Limb (tissue), 2 donors: ENCODE measurements at regions not wholly inside any gene's neighbourhood (a gene's known extent, or its start where the extent isn't known, plus 50 kb on each side); places are given as distances from the start of the nearest gene placed in this dataset.

Source experiments
- DNase-seq, 2 donors: peaks; one replicate each; pipeline ENCODE4 v3.0.0-alpha.2; 2016; ENCODE audit errors: extremely low spot score in 2 of 2

- no peak for DNase-seq
Observed at GRCh38 chr2:158049129-158049855, 52.4 kb upstream of the UPP2 start.

- DNase-seq = no peak
Observed at GRCh38 chr2:158048327-158048726, 53.3 kb upstream of the UPP2 start.

GRCh38 chr2:158047156-158047611, 54.5 kb upstream of the UPP2 start:
- DNase-seq = no peak

DNA sequence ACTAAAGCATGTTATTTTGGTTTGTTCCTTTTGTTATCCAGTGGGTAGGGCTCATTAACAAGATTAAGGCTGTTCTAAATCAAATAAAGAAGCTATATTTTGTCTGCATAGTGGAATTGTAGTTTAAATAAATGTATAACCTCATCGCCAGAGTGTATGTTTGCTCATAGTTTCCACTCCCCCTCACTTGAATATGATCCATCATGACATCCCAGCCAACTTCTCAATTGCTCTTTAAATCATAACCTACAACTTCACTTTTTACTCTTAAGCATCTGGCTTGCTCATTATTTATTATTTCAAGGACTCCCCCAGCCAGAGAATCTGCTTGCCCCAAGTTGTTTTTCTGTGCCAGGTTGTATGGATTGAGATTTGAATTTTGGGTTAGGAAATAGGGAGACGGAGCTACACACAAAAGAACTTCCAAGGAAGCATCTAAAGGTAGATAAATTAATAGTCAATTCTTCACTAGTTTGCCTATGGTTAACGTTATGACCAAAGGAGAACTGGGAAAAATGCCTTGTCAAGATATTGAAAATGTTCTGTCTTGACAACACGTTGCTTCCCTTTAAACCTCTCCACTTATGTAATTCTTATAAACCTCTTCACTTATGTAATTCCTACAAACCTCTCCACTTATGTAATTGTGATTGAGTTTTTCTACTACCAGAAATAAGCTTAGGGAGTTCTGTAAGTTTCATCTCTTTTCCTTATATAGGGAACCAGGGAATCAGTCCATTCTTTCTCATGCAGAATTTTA, 55.4 kb upstream of the UPP2 start:
- DNase-seq = peak in 1 of 2 donors; percentile 72

GRCh38 chr2:158045362-158045761, 56.3 kb upstream of the UPP2 start:
- no peak for DNase-seq

GRCh38 chr2:158043181-158043948, 58.3 kb upstream of the UPP2 start:
- DNase-seq = no peak

DNA sequence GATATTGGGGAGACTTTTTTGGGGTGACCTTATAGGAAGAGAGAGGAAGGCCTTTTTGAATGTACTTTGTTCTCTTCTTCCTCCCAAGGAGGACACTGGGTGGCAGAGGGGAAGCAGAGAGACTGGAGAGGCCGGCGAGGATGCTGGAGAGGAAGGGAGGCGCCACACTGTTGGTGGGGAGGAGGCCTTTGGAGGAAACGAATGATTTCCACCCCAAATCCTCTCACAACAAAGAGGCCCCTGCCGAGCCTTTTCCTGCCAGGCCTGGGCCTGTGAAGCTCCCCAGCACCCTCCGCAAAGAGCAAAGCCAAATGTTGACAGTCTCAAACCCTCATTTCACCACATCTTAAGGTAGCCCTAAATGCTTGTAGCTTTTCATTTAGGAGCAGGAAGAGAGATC, 59.0 kb upstream of the UPP2 start:
- no peak for DNase-seq

DNA sequence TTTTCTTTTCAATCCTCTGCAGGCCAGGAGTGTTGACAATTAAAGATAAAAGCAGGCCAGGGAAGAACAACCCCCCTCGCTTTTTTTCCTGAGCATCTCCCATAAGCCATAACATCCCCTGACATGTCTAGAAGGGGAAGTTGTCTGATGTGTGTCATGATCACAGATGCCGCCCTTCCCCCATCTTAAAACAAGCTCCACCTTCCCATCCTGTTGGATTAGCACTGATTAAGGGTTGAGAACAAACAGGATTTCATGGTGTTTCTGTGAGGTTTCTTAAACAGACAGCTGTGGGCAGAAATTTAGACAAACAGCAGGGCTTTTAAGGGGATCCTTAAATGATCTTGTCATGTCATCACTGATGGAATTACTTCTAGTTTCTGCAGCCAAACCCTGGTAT, 59.4 kb upstream of the UPP2 start:
- no peak for DNase-seq

DNA sequence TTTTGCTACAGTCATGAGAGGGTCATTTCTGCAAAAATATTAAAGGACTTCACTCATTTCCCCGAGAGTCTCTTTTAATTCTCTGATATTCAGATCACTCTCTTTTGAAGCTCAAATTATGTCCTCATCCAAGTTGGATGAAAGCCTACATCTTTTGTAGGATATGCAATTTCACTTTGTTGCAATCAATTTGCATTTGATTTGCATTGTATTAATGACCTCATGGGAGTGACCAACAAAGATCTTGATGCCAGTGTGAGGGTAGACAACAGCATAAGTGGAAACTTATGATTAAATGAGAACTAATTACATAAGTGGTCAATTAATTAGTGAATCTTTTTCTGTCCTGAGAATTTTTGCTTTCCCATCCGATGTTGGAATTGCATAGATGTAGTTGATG, 60.3 kb upstream of the UPP2 start:
- no peak for DNase-seq

DNA sequence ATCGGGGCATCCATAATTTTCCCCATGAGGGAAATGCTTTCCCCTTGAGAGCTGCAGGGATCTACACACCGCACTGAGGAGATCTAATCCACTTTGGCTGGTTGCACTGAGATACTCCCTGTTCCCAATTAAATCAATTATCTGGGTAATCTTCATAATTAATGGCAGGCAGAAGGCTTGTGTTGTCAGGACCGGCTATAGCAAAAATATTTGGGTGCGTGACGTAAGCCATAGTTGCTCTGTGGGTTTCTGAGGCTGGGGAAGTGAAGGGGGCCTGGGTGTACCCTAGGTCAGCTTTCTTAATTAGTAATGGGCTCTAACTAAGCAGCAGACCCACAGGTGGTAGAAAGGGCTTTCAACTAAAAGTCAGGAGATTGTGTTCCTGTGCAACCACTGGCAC, 62.8 kb upstream of the UPP2 start:
- no peak for DNase-seq

DNA sequence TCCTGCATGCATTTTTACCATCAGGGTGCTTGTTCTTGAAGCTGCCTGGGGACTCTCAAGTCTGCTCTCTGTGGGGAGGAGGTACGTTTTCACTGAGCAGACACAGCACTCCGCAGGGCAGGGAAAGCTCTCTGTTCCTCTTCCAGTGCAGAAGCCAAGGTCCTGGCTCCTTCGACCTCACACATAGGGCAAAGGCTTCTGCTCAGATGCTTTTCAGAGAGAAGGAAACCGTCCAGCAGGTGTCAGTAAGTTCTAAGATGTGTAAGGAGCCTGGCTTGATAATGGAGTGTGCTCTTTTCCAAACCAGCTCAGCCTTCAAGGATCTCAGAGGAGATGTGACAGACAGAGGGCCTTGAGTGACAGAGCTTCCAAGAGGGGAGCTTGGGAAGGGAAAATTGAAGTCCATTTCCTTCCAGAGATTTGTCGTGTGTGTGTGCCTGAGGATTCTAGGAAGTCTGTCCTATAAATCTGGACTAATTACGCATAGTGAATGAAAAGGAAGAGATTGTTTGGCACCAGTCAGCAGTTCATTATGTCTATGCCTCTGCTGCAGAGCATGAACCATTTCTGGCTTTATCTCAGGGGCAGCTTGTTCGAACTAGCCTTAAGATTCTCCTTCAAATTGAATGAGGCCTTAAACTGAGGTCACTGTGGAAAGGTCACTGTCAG, 67.3 kb upstream of the UPP2 start:
- DNase-seq = peak; percentile 43 to 62

- no peak for DNase-seq
Observed at GRCh38 chr2:158031371-158031770, 70.3 kb upstream of the UPP2 start.

DNA sequence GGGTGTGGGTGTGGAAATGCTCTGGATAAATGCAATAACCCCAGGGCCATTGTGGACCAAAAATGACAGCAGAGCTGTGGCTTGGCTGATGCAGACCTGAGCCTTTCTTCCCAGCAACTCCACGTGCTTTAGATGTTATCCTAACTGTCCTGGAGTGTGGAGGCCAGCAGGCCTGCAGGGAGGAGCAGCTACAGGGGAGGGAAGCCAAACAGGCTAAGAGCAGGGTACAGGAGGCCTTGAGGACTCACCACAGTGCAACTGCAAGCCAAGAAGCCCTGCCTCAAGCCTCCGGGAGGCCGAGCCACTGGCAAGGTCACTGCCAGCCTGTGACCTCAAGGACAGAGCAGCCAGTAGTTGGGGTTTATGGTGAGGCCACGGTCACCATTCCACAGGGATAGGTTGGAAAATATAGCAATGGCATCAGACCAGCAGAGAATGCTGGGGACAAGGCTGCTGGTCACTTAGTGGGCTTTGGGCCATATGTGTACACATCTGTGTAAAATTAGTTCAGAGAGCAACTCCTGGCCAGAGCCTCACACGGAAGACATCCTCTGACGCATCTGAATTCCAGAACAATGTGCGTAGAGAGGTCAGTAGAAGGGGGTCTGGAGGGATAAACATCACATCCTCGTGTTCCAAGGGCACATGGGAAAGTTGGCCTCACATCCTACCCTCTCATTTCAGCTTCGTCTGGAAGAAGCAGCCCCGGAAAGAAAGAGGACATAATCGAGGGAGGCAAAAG, 76.2 kb upstream of the UPP2 start:
- no peak for DNase-seq

GRCh38 chr2:158024288-158024898, 77.3 kb upstream of the UPP2 start:
- DNase-seq = peak in 1 of 2 donors; percentile 59

- no peak for DNase-seq
Observed at GRCh38 chr2:158022888-158023287, 78.8 kb upstream of the UPP2 start.

DNA sequence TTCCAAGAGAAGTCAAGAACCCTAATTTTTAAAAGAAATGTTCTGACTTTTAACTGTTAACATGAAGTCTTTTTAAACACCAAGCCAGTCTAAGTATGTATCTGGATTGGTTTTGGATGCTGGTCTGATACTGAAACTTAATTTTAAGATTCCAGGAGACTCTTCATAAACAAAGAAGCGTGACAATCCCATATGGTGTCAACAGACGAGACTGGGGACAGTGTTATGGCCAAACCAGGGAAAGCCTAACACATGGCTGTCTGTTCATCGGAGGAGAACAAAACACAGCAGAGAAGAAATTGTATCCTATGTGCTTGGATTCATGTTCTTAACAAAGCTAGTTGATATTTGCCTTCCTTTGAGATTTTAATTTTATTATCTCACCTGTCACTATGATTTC, 80.5 kb upstream of the UPP2 start:
- no peak for DNase-seq

DNA sequence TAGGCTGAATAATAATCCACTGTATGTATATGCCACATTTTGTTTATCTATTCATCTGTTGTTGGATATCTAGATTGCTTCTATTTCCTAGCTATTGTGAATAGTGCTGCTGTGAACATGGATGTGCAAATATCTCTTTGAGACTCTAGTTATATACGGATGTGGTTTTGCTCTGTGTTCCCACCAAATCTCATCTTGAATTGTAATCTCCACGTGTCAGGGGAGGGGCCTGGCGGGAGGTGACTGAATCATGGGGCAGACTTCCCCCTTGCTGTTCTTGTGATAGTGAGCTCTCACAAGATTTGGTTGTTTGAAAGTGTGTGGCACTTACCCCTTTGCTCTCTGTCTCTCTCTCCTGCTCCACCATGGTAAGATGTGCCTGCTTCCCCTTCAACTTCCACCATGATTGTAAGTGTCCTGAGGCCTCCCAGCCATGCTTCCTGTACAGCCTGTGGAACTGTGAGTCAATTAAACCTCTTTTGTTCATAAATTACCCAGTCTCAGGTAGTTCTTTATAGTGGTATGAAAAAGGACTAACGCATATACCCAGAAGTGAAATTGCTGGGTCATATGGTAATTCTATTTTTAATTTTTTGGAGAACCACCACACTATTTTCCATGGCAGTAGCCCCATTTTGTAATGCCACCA, 86.1 kb upstream of the UPP2 start:
- no peak for DNase-seq

- peak; percentile 42 to 46 for DNase-seq
Observed at GRCh38 chr2:158013891-158014290, 87.8 kb upstream of the UPP2 start.

GRCh38 chr2:158011055-158011771, 90.5 kb upstream of the UPP2 start:
- no peak for DNase-seq
